ENCODE measurements at regions not wholly inside any gene's neighbourhood (a gene's known extent, or its start where the extent isn't known, plus 50 kb on each side); places are given as distances from the start of the nearest gene placed in this dataset.
"Not testable (repeated sequence)": the region's sequence is repeated elsewhere in the genome, so short reads cannot be mapped to it uniquely, and the experiment has no call there.

DNA sequence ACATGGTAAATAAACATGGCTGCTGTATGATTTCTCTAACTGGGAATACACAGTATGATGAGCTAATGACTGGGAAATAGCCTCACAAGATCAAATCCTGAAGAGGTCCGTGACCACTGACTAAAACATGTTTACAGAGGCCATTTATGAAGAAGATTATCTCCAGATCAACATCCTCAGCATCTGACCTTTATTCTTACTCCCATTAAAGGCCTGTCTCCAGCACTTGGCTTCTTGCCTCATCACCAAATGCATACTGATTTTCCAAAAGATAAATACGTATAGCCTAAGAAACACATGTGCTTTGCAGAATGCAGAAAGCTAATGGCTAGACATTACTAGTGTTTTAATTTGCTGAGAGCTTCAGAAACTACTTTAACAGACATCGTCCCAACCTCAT is 108.0 kb upstream of the TSLP start:
- Mint-ChIP-seq H3K4me3 (no peak overlapping the region), H3K27ac (no peak overlapping the region), H3K4me1 (ENCODE audit: low read depth) (no peaks in the 10 kb centered on the region), H3K9me3 (no peaks in the 10 kb centered on the region), H3K27me3 (ENCODE audit: low read depth) (no peaks in the 10 kb centered on the region), H3K36me3 (ENCODE audit: low read depth) (no peaks in the 10 kb centered on the region)
- DNase-seq (ENCODE audit: low spot score): no peak

- H3K9me3 Mint-ChIP-seq: no peaks in the 10 kb centered on the region
- peaks cover 2% of the 10 kb centered on the region for H3K27me3 Mint-ChIP-seq (ENCODE audit: low read depth)
- no peak overlapping the region for H3K4me3 Mint-ChIP-seq
- DNase-seq (ENCODE audit: low spot score): no peak
- no peaks in the 10 kb centered on the region for H3K4me1 Mint-ChIP-seq (ENCODE audit: low read depth)
- H3K27ac Mint-ChIP-seq: no peak overlapping the region
- no peaks in the 10 kb centered on the region for H3K36me3 Mint-ChIP-seq (ENCODE audit: low read depth)
Observed at GRCh38 chr5:110965773-110966581, 105.5 kb upstream of the TSLP start.

GRCh38 chr5:110968246-110969005 is 103.1 kb upstream of the TSLP start:
- no peak overlapping the region for H3K4me3 Mint-ChIP-seq
- H3K36me3 Mint-ChIP-seq (ENCODE audit: low read depth): no peaks in the 10 kb centered on the region
- H3K27me3 Mint-ChIP-seq (ENCODE audit: low read depth): peaks cover 2% of the 10 kb centered on the region
- no peak for DNase-seq (ENCODE audit: low spot score)
- H3K27ac Mint-ChIP-seq: no peak overlapping the region
- no peaks in the 10 kb centered on the region for H3K9me3 Mint-ChIP-seq
- H3K4me1 Mint-ChIP-seq (ENCODE audit: low read depth): no peaks in the 10 kb centered on the region

DNA sequence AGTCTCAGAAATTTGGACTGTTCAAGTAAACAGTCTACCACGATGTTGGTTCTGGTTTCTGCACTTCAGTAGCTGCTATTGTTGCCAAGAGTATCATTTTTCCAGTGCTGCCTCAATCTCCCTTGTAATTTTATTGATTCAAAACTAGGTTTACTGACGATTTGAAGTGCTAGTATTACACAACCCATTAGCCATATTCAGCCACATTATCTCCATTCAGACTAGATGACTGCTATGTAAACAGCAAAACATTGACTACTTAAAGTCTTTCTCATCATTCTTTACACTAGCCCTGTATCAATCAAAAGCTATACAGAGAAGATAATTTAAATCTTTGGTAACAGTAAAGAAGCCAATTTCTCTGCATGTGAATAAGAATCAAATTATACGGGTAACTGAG is 102.0 kb upstream of the TSLP start:
- H3K4me3 Mint-ChIP-seq: no peak overlapping the region
- DNase-seq (ENCODE audit: low spot score): no peak
- no peaks in the 10 kb centered on the region for H3K4me1 Mint-ChIP-seq (ENCODE audit: low read depth)
- no peak overlapping the region for H3K27ac Mint-ChIP-seq
- no peaks in the 10 kb centered on the region for H3K9me3 Mint-ChIP-seq
- H3K36me3 Mint-ChIP-seq (ENCODE audit: low read depth): no peaks in the 10 kb centered on the region
- peaks cover 2% of the 10 kb centered on the region for H3K27me3 Mint-ChIP-seq (ENCODE audit: low read depth)

GRCh38 chr5:110973510-110973909 is 98.0 kb upstream of the TSLP start:
- Mint-ChIP-seq H3K36me3 (ENCODE audit: low read depth) (no peaks in the 10 kb centered on the region), H3K9me3 (no peaks in the 10 kb centered on the region), H3K4me1 (ENCODE audit: low read depth) (no peaks in the 10 kb centered on the region), H3K27ac (no peak overlapping the region), H3K4me3 (no peak overlapping the region), H3K27me3 (ENCODE audit: low read depth) (peaks cover 2% of the 10 kb centered on the region)
- no peak for DNase-seq (ENCODE audit: low spot score)

DNA sequence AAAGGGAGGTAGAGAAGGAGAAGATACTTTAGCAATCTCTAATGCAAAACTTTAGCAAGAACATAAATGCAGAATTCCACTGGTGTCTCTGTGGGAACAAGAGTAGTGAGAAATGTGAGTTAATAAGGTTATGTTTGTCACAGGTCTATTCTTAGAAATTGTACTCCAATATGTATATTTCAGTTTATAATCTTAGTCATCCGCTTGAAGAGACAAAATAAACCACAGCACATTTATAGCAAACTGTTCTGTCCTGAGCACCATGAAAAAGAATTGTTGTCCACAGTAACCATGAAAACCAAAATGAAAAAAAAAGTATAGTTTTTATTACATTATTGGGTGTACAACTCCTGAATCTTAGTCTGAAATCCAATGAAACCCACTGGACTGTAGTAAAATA is 93.6 kb upstream of the TSLP start:
- no peaks in the 10 kb centered on the region for H3K4me1 Mint-ChIP-seq (ENCODE audit: low read depth)

DNA sequence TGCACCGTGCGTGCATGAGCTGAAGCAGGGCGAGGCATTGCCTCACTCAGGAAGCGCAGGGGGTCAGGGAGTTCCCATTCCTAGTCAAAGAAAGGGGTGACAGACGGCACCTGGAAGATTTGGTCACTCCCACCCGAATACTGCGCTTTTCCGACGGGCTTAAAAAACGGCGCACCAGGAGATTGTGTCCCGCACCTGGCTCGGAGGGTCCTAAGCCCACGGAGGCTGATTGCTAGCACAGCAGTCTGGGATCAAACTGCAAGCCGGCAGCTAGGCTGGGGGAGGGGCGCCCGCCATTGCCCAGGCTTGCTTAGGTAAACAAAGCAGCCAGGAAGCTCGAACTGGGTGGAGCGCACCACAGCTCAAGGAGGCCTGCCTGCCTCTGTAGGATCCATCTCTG is 85.6 kb upstream of the TSLP start:
- DNase-seq (ENCODE audit: low spot score); H3K27me3 Mint-ChIP-seq (ENCODE audit: low read depth); H3K27ac Mint-ChIP-seq; H3K4me1 Mint-ChIP-seq (ENCODE audit: low read depth); H3K36me3 Mint-ChIP-seq (ENCODE audit: low read depth); H3K4me3 Mint-ChIP-seq; H3K9me3 Mint-ChIP-seq: not testable (repeated sequence)

More for the DNA sequence above, 93.6 kb upstream of the TSLP start:
- DNase-seq (ENCODE audit: low spot score): no peak
- no peaks in the 10 kb centered on the region for H3K9me3 Mint-ChIP-seq
- no peaks in the 10 kb centered on the region for H3K27me3 Mint-ChIP-seq (ENCODE audit: low read depth)
- H3K36me3 Mint-ChIP-seq (ENCODE audit: low read depth): no peaks in the 10 kb centered on the region
- H3K27ac Mint-ChIP-seq: no peak overlapping the region
- no peak overlapping the region for H3K4me3 Mint-ChIP-seq

- DNase-seq (ENCODE audit: low spot score); H3K27ac Mint-ChIP-seq; H3K4me1 Mint-ChIP-seq (ENCODE audit: low read depth); H3K27me3 Mint-ChIP-seq (ENCODE audit: low read depth); H3K9me3 Mint-ChIP-seq; H3K4me3 Mint-ChIP-seq; H3K36me3 Mint-ChIP-seq (ENCODE audit: low read depth): not testable (repeated sequence)
Observed at GRCh38 chr5:110987573-110987972, 83.9 kb upstream of the TSLP start.

- no peak overlapping the region for H3K4me3 Mint-ChIP-seq
- no peaks in the 10 kb centered on the region for H3K36me3 Mint-ChIP-seq (ENCODE audit: low read depth)
- H3K9me3 Mint-ChIP-seq: no peaks in the 10 kb centered on the region
- H3K4me1 Mint-ChIP-seq (ENCODE audit: low read depth): no peaks in the 10 kb centered on the region
- DNase-seq (ENCODE audit: low spot score): no peak
- H3K27ac Mint-ChIP-seq: no peak overlapping the region
- no peaks in the 10 kb centered on the region for H3K27me3 Mint-ChIP-seq (ENCODE audit: low read depth)
Observed at GRCh38 chr5:110996742-110997141, 74.8 kb upstream of the TSLP start.

DNA sequence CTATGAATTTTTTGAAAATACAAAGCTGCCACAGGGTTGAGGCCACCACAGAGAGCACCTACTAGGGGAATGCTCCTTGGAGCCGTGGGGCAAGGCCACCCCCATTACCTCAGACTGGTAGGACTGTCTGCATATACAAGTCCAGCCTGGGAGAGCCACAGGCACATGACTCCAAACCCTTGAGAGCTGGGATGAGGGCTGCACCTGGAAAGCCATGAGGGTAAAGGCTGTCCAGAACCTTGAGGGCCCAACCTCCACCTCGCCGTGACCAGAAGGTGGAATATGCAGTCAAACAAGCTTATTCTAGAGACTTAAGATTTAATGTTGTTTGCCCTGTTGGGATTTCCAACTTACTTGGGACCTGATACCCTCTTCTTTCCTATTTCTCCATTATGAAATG is 69.5 kb upstream of the TSLP start:
- Mint-ChIP-seq H3K36me3 (ENCODE audit: low read depth) (no peaks in the 10 kb centered on the region), H3K27ac (no peak overlapping the region), H3K4me1 (ENCODE audit: low read depth) (no peaks in the 10 kb centered on the region), H3K4me3 (no peak overlapping the region), H3K9me3 (no peaks in the 10 kb centered on the region), H3K27me3 (ENCODE audit: low read depth) (no peaks in the 10 kb centered on the region)
- DNase-seq (ENCODE audit: low spot score): no peak

GRCh38 chr5:111003623-111004022 is 67.9 kb upstream of the TSLP start:
- no peak for DNase-seq (ENCODE audit: low spot score)
- no peaks in the 10 kb centered on the region for H3K27me3 Mint-ChIP-seq (ENCODE audit: low read depth)

GRCh38 chr5:111004291-111004690 is 67.2 kb upstream of the TSLP start:
- no peaks in the 10 kb centered on the region for H3K36me3 Mint-ChIP-seq (ENCODE audit: low read depth)
- no peaks in the 10 kb centered on the region for H3K9me3 Mint-ChIP-seq
- no peak for DNase-seq (ENCODE audit: low spot score)
- no peak overlapping the region for H3K27ac Mint-ChIP-seq
- H3K4me3 Mint-ChIP-seq: no peak overlapping the region
- no peaks in the 10 kb centered on the region for H3K27me3 Mint-ChIP-seq (ENCODE audit: low read depth)
- no peaks in the 10 kb centered on the region for H3K4me1 Mint-ChIP-seq (ENCODE audit: low read depth)

More at GRCh38 chr5:111003623-111004022, 67.9 kb upstream of the TSLP start:
- no peaks in the 10 kb centered on the region for H3K4me1 Mint-ChIP-seq (ENCODE audit: low read depth)
- H3K4me3 Mint-ChIP-seq: no peak overlapping the region
- no peak overlapping the region for H3K27ac Mint-ChIP-seq
- H3K9me3 Mint-ChIP-seq: no peaks in the 10 kb centered on the region
- no peaks in the 10 kb centered on the region for H3K36me3 Mint-ChIP-seq (ENCODE audit: low read depth)

- Mint-ChIP-seq H3K27ac (no peak overlapping the region), H3K4me1 (ENCODE audit: low read depth) (no peaks in the 10 kb centered on the region), H3K9me3 (no peaks in the 10 kb centered on the region), H3K27me3 (ENCODE audit: low read depth) (no peaks in the 10 kb centered on the region), H3K36me3 (ENCODE audit: low read depth) (no peaks in the 10 kb centered on the region), H3K4me3 (no peak overlapping the region)
- DNase-seq (ENCODE audit: low spot score): no peak
Observed at GRCh38 chr5:111010783-111011182, 60.7 kb upstream of the TSLP start.

DNA sequence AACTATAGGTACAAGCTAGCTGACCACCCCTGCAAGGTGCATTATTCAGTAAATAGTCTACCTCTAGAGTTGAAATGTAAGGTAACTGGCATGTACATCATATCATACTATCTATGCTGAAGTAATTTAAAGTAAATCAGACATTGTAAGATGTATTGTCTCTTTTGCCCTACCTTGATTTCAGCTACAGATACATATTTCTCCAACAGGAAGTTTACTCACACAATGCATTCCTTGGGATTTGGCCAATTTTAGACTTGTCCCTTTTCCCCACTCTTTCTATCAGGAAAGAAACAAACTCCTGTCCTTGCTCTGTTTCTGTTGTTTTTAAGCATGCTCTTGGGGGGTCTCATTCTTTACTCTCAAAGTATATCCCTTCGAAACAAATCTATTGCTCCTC is 58.5 kb upstream of the TSLP start:
- Mint-ChIP-seq H3K27ac (no peak overlapping the region), H3K4me1 (ENCODE audit: low read depth) (no peaks in the 10 kb centered on the region), H3K4me3 (no peak overlapping the region), H3K9me3 (no peaks in the 10 kb centered on the region), H3K36me3 (ENCODE audit: low read depth) (no peaks in the 10 kb centered on the region), H3K27me3 (ENCODE audit: low read depth) (no peaks in the 10 kb centered on the region)
- DNase-seq (ENCODE audit: low spot score): no peak
